GM23338 (cell line): ENCODE measurements at regions not wholly inside any gene's neighbourhood (a gene's known extent, or its start where the extent isn't known, plus 50 kb on each side); places are given as distances from the start of the nearest gene placed in this dataset. TPM values are rescaled to one million over a fixed set of nuclear protein-coding genes. Genes with fewer than 3 reads are reported as not detected.

Source experiments
- ATAC-seq: fragments of 200-7000 bp; cut with Tn5 transposase; 3 replicates; pipeline ENCODE4 v1.9.1; 2020
- DNase-seq: peaks from one replicate; pipeline ENCODE4 v3.0.0-alpha.2; 2015; ENCODE audit warnings: low spot score
- H2AFZ ChIP-seq: fragments of 200-600 bp; sonication (generic); 2 replicates; pipeline ENCODE4 v1.8.0; 2016; ENCODE audit warnings: antibody characterized with exemption, mild to moderate bottlenecking, moderate library complexity
- H3F3A ChIP-seq: fragments of 200-600 bp; sonication (generic); replicated peaks from 2 replicates; pipeline ENCODE4 v1.8.0; 2017; ENCODE audit warnings: antibody characterized with exemption, mixed run types, low read depth
- H3K27ac ChIP-seq: fragments of 200-600 bp; sonication (generic); 2 replicates; pipeline ENCODE4 v1.6.1; 2016; ENCODE audit warnings: low read depth
- H3K27me3 ChIP-seq: fragments of 200-600 bp; sonication (generic); 2 replicates; pipeline ENCODE4 v1.8.0; 2016; ENCODE audit warnings: mild to moderate bottlenecking, mixed run types, moderate library complexity; ENCODE audit not compliant: insufficient read depth
- H3K36me3 ChIP-seq: fragments of 200-600 bp; sonication (generic); 2 replicates; pipeline ENCODE4 v1.8.0; 2016; ENCODE audit warnings: mild to moderate bottlenecking; ENCODE audit not compliant: insufficient read depth
- H3K4me1 ChIP-seq: fragments of 200-600 bp; sonication (generic); 2 replicates; pipeline ENCODE4 v1.8.0; 2016; ENCODE audit warnings: mild to moderate bottlenecking, moderate library complexity; ENCODE audit not compliant: insufficient read depth
- H3K4me2 ChIP-seq: fragments of 200-600 bp; sonication (generic); 2 replicates; pipeline ENCODE4 v1.7.1; 2017; ENCODE audit warnings: mixed run types
- H3K4me3 ChIP-seq: fragments of 200-600 bp; sonication (generic); 2 replicates; pipeline ENCODE4 v1.6.1; 2016; ENCODE audit warnings: mixed run types
- H3K79me2 ChIP-seq: fragments of 200-600 bp; sonication (generic); replicated peaks from 2 replicates; pipeline ENCODE4 v1.8.0; 2017; ENCODE audit warnings: mild to moderate bottlenecking; ENCODE audit not compliant: insufficient read depth
- H3K9me2 ChIP-seq: fragments of 200-600 bp; sonication (generic); 2 replicates; pipeline ENCODE4 v1.8.0; 2017; ENCODE audit not compliant: insufficient read depth
- H4K20me1 ChIP-seq: fragments of 200-600 bp; sonication (generic); replicated peaks from 2 replicates; pipeline ENCODE4 v1.8.0; 2017; ENCODE audit warnings: mild to moderate bottlenecking; ENCODE audit not compliant: insufficient read depth
- H3K27ac Mint-ChIP-seq: 2 replicates; pipeline ENCODE4 v1.8.0; 2020; ENCODE audit warnings: inconsistent platforms, mild to moderate bottlenecking, moderate library complexity, mixed read lengths
- H3K27me3 Mint-ChIP-seq: 3 replicates; pipeline ENCODE4 v1.8.0; 2022; ENCODE audit warnings: low read depth, mild to moderate bottlenecking, moderate library complexity, mixed read lengths, inconsistent platforms; ENCODE audit not compliant: insufficient read depth, poor library complexity
- H3K36me3 Mint-ChIP-seq: 3 replicates; pipeline ENCODE4 v1.8.0; 2021; ENCODE audit warnings: low read depth, mild to moderate bottlenecking, inconsistent platforms, moderate library complexity, mixed read lengths
- H3K4me1 Mint-ChIP-seq: 3 replicates; pipeline ENCODE4 v1.8.0; 2020; ENCODE audit warnings: mild to moderate bottlenecking, inconsistent platforms, mixed read lengths
- H3K4me3 Mint-ChIP-seq: 3 replicates; pipeline ENCODE4 v1.8.0; 2021; ENCODE audit warnings: moderate library complexity, mild to moderate bottlenecking, inconsistent platforms, mixed read lengths
- H3K9me3 Mint-ChIP-seq: 3 replicates; pipeline ENCODE4 v1.8.0; 2020; ENCODE audit warnings: moderate library complexity, mild to moderate bottlenecking, inconsistent platforms, mixed read lengths
- NANOG ChIP-seq: IDR thresholded peaks from 2 replicates; pipeline ENCODE4 v1.6.1; 2016; ENCODE audit warnings: antibody characterized with exemption, borderline replicate concordance
- ZNF331 ChIP-seq: fragments of 250-450 bp; sonication (Bioruptor Pico); IDR thresholded peaks from 2 replicates; pipeline ENCODE4 v1.5.0; 2020; ENCODE audit warnings: low read depth, mild to moderate bottlenecking, moderate library complexity
- microRNA-seq: library from miRNA; unstranded; fragments of <30 nt; microRNA quantifications from one replicate; pipeline ENCODE4, GENCODE V29; 2017
- TF ChIP-seq, protein P1 (sequence below), 2 experiments: fragments of 200-600 bp in 1 of 2; sonication (generic) in 1 of 2; conservative IDR thresholded peaks; 2 replicates each; pipeline versions ENCODE4 v1.5.1 to v1.6.1; 2016 to 2017; ENCODE audit warnings: antibody characterized with exemption in 2 of 2, low read depth in 2 of 2, mild to moderate bottlenecking in 2 of 2, moderate library complexity in 1 of 2
- TF ChIP-seq, protein P2 (sequence below): IDR thresholded peaks from one replicate; pipeline ENCODE4 v1.6.1; 2018; ENCODE audit warnings: antibody characterized with exemption; ENCODE audit not compliant: unreplicated experiment
- TF ChIP-seq, protein P3 (sequence below): IDR thresholded peaks from 2 replicates; pipeline ENCODE4 v1.6.1; 2016; ENCODE audit warnings: antibody characterized with exemption

DNA sequence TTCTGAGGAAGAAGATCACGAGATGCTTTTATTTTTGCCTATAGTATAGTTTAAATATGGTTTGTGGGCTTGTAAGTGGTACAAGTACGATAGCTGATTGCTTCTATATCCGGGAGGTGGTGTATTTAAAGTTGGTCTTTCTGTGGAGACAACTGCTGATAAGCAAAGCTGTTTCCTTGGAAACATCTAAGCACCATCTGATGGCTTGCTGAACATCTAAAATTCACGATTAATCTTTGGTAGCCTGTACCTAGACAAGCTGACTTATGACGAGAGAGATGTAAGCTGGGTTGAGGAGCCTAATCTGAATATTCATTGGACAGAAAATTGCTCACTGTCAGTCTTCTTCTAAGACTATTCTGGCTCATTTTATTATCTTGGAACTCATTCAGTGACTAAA is 74.6 kb upstream of the NWD2 start (continued):
- TF ChIP-seq, protein P1, sequence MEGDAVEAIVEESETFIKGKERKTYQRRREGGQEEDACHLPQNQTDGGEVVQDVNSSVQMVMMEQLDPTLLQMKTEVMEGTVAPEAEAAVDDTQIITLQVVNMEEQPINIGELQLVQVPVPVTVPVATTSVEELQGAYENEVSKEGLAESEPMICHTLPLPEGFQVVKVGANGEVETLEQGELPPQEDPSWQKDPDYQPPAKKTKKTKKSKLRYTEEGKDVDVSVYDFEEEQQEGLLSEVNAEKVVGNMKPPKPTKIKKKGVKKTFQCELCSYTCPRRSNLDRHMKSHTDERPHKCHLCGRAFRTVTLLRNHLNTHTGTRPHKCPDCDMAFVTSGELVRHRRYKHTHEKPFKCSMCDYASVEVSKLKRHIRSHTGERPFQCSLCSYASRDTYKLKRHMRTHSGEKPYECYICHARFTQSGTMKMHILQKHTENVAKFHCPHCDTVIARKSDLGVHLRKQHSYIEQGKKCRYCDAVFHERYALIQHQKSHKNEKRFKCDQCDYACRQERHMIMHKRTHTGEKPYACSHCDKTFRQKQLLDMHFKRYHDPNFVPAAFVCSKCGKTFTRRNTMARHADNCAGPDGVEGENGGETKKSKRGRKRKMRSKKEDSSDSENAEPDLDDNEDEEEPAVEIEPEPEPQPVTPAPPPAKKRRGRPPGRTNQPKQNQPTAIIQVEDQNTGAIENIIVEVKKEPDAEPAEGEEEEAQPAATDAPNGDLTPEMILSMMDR (conservative IDR thresholded peaks at IDR 0.05; ENCODE audit: low read depth in 2 of 2) = no peak
- no peak for TF ChIP-seq NANOG
- TF ChIP-seq, protein P2, sequence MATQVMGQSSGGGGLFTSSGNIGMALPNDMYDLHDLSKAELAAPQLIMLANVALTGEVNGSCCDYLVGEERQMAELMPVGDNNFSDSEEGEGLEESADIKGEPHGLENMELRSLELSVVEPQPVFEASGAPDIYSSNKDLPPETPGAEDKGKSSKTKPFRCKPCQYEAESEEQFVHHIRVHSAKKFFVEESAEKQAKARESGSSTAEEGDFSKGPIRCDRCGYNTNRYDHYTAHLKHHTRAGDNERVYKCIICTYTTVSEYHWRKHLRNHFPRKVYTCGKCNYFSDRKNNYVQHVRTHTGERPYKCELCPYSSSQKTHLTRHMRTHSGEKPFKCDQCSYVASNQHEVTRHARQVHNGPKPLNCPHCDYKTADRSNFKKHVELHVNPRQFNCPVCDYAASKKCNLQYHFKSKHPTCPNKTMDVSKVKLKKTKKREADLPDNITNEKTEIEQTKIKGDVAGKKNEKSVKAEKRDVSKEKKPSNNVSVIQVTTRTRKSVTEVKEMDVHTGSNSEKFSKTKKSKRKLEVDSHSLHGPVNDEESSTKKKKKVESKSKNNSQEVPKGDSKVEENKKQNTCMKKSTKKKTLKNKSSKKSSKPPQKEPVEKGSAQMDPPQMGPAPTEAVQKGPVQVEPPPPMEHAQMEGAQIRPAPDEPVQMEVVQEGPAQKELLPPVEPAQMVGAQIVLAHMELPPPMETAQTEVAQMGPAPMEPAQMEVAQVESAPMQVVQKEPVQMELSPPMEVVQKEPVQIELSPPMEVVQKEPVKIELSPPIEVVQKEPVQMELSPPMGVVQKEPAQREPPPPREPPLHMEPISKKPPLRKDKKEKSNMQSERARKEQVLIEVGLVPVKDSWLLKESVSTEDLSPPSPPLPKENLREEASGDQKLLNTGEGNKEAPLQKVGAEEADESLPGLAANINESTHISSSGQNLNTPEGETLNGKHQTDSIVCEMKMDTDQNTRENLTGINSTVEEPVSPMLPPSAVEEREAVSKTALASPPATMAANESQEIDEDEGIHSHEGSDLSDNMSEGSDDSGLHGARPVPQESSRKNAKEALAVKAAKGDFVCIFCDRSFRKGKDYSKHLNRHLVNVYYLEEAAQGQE = no peak

DNA sequence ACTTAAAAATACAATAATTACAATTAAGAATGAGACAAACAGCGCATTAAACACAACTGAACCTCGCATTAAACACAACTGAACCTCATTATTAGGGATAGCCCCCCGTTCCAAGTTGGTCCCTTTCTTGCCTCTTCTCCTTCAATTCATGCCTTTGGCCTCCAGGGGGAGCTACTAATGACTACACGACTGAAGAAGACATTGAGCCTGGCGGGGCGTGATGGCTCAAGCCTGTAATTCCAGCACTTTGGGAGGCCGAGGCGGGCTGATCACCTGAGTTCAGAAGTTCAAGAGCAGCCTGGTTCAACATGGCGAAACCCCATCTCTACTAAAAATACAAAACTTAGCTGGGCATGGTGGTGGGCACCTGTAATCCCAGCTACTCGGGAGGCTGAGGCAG is 56.4 kb upstream of the NWD2 start:
- H3K4me3 Mint-ChIP-seq = no peak overlapping the region
- Histone ChIP-seq H3K4me2 (no peak overlapping the region), H3K9me2 (no peaks in the 10 kb centered on the region), H3K27me3 (no peaks in the 10 kb centered on the region), H3K4me1 (no peaks in the 10 kb centered on the region), H3K4me3 (no peak overlapping the region), H3F3A (no peaks in the 10 kb centered on the region), H2AFZ (no peak overlapping the region), H3K27ac (no peak overlapping the region), H3K79me2 (no peaks in the 10 kb centered on the region), H3K36me3 (no peaks in the 10 kb centered on the region), H4K20me1 (no peaks in the 10 kb centered on the region; the same call in 1 of the 2 replicates)
- H3K27me3 Mint-ChIP-seq = peaks cover 2% of the 10 kb centered on the region
- H3K27ac Mint-ChIP-seq = no peak overlapping the region
- DNase-seq (peak; percentile 78), ATAC-seq (peak; percentile 62)
- no peaks in the 10 kb centered on the region for H3K36me3 Mint-ChIP-seq
- TF ChIP-seq, protein P1 (conservative IDR thresholded peaks at IDR 0.05; ENCODE audit: low read depth in 2 of 2) = peak; percentile 72 to 82
- TF ChIP-seq ZNF331 (CRISPR knock-in tag) = no peak
- TF ChIP-seq, protein P3, sequence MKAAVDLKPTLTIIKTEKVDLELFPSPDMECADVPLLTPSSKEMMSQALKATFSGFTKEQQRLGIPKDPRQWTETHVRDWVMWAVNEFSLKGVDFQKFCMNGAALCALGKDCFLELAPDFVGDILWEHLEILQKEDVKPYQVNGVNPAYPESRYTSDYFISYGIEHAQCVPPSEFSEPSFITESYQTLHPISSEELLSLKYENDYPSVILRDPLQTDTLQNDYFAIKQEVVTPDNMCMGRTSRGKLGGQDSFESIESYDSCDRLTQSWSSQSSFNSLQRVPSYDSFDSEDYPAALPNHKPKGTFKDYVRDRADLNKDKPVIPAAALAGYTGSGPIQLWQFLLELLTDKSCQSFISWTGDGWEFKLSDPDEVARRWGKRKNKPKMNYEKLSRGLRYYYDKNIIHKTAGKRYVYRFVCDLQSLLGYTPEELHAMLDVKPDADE = no peak
- H3K4me1 Mint-ChIP-seq = no peaks in the 10 kb centered on the region
- H3K9me3 Mint-ChIP-seq = peaks cover 5% of the 10 kb centered on the region; the same call in 2 of the 3 replicates

Small RNAs in the stretch of these regions (microRNA-seq; reads per million reads assigned to microRNA genes)
- not detected for gene MIR1255B1
